Hepatocyte (in vitro differentiated cells): ENCODE measurements at regions not wholly inside any gene's neighbourhood (a gene's known extent, or its start where the extent isn't known, plus 50 kb on each side); places are given as distances from the start of the nearest gene placed in this dataset.

Experiments
- EZH2 ChIP-seq: fragments of 200-600 bp; sonication (generic); IDR thresholded peaks from 2 replicates; pipeline ENCODE4 v1.6.1; 2016; ENCODE audit warnings: antibody characterized with exemption, mild to moderate bottlenecking, borderline replicate concordance
- EZH2phosphoT487 ChIP-seq: fragments of 200-600 bp; sonication (generic); IDR thresholded peaks from one replicate; pipeline ENCODE4 v1.6.1; 2018; ENCODE audit warnings: antibody characterized with exemption, mild to moderate bottlenecking, low read depth, moderate library complexity; ENCODE audit not compliant: unreplicated experiment, severe bottlenecking
- TF ChIP-seq, protein P1 (sequence below): fragments of 200-600 bp; sonication (generic); IDR thresholded peaks from 2 replicates; pipeline ENCODE4 v1.5.1; 2016; ENCODE audit warnings: antibody characterized with exemption, mild to moderate bottlenecking; ENCODE audit not compliant: poor library complexity

DNA sequence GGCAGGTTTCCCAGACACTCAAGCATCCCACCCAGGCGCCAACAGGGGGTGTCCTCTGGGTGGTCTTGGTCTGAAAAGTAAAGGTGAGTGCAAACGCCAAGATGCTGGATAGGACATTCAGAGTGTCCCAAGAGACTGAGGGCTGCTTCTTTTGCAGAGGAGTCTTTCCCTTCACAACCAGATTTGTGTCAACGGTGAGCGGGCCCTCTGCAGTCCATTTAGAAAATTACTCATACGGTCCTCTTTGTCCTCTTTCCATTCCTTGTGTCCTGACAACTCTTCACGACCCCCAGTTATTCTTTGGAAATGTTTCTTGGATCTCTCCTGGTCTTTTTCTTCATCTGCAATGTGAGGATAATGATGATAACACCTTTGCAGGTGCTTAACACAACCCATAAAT is 257.8 kb downstream of the CDC5L start:
- TF ChIP-seq, protein P1, sequence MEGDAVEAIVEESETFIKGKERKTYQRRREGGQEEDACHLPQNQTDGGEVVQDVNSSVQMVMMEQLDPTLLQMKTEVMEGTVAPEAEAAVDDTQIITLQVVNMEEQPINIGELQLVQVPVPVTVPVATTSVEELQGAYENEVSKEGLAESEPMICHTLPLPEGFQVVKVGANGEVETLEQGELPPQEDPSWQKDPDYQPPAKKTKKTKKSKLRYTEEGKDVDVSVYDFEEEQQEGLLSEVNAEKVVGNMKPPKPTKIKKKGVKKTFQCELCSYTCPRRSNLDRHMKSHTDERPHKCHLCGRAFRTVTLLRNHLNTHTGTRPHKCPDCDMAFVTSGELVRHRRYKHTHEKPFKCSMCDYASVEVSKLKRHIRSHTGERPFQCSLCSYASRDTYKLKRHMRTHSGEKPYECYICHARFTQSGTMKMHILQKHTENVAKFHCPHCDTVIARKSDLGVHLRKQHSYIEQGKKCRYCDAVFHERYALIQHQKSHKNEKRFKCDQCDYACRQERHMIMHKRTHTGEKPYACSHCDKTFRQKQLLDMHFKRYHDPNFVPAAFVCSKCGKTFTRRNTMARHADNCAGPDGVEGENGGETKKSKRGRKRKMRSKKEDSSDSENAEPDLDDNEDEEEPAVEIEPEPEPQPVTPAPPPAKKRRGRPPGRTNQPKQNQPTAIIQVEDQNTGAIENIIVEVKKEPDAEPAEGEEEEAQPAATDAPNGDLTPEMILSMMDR, result no peak
- TF ChIP-seq EZH2phosphoT487, result no peak
- no peak for TF ChIP-seq EZH2
